SHP77 (cell line): ENCODE measurements at regions not wholly inside any gene's neighbourhood (a gene's known extent, or its start where the extent isn't known, plus 50 kb on each side); places are given as distances from the start of the nearest gene placed in this dataset.
A peak's percentile ranks its signal among the peaks of the same experiment; 100 is the strongest.

ENCODE experiments used
- DNase-seq, 2 experiments: peaks; one replicate each; lab custom pipeline; 2025; lab: John Stamatoyannopoulos, UW

DNA sequence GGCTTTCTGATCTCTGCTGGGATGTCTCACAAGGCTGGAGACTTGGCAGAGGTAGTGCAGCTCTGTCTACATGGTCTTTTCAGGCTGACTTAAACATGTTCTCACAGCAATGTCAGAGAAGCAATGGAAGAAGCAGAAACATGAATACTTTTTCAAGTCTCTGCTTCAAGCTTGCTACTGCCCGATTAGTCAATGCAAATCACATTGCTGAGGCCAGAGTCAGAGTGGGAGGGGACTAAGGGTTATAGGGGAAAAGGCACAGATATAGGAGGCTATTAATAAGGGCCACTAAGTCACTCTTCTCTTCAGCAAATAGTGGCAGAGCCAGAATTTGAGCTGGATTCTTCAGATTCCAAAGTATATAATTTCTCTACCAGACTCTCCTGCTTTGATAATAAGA, 390.5 kb downstream of the TMEM135 start:
- DNase-seq = no peak

DNA sequence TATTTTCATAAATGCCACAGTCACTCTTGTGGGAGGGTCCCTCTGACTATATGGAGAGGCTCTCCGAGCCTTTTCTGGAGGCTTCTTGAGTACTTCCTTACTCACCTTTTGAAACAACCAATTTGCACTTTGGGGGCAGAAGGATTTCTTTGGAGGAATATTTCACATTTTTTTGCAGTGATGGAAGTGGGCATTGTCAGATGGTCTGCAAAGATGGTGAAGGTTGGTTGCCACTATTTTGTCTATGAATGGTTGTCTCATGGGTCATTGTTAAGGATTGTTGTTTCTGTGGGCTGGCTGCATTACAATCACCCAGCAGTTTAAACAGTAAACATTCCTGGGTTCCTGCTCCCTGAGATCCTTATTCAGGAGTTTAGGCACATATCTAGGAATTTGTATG, 388.2 kb downstream of the TMEM135 start:
- DNase-seq = no peak

DNA sequence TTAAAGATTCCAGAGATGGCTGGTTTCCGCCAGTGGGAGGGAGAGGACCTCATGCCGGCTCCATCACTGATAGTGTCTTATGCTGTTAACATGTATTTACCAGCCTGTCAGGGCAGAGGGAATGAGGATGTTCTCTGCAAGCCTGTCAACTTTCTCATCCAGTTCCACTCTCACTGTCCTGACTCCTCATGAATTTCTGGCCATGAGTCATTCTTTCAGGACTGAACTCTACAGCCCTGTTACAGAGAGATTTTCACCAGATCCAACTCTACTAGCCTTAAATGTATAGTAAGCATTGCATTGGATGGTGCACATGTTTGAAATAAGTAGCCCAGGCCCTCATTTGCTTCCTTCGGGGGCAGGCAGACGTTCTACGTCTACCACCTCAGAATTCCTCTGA, 387.7 kb downstream of the TMEM135 start:
- no peak for DNase-seq

DNA sequence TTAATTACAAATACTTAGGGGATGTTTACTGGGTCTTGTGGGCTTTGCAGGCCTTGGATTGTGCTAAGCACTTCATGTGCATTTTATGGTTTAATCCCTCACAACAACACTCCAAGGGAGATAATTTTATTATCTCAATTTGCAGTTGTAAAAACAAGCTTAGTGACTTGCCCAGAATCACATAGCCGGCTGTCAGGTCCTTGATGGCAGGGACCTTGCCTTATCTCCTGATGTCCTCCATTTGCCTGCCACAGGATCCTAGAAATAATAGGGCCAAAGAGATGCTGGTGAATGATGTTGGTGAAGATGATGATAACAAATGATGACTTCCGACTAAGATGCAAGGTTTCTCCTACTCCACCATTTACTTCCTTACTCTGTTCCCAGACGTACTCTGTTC, 385.4 kb downstream of the TMEM135 start:
- no peak for DNase-seq

DNA sequence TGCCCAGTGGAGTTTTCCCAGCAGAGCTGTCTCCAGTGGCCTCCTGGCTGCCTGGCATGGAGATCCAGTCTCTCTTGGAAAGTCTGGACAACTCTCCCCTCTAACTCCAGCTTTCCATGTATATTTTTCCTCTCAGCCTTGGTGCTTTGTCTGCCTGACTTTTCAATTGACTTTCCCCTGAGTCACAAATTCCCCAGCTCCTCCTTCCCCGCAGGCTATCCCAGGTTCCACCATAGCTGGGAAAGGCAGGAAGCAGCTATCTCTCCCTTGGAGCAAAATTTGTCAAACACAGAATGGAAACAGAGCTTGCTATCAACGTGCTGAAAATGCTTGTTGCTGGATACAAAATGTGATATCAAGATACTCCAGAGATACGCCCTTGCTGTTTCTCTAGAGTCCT, 384.8 kb downstream of the TMEM135 start:
- DNase-seq = no peak

DNA sequence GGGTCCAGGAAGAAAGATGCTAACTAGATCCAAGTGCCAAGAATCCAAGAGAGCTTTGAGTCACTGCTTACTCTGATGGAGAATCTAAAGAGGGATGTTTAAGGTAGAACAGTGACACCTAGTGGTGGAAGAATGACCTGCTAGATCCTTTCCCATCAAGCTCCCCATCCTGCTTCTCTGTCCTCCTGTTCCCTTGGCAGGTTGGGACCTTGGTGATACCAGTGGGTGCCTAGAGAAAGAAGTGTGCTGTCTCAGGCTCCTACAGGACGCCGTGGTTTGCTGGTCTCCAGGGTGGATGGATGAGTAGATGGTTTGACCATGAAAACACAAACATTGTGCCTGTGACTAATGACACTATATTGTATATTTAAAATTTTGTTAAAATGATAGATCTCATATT, 383.7 kb downstream of the TMEM135 start:
- DNase-seq = peak; percentile 34 to 36

GRCh38 chr11:87417951-87418350, 380.2 kb downstream of the TMEM135 start:
- DNase-seq = no peak

DNA sequence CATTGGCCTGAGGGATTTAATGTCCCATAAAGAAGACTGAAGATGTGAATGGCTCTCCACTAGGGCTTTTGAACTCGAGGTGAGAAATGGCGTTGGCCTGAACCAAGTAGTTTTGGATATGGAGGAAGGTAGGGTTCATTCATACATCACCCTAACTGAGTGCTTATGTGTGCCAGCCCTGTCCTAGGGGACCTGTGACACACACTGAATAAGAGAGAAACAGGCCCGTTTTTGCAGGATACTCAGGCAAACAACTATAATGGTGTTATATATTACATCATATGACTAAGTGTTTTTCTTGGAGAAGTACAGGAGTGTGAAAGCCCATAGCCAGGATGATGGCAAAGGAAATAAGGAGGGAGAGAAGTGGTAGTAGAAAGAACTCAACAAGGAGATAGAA, 368.1 kb downstream of the TMEM135 start:
- DNase-seq = no peak

GRCh38 chr11:87405356-87405755, 367.6 kb downstream of the TMEM135 start:
- DNase-seq = no peak

DNA sequence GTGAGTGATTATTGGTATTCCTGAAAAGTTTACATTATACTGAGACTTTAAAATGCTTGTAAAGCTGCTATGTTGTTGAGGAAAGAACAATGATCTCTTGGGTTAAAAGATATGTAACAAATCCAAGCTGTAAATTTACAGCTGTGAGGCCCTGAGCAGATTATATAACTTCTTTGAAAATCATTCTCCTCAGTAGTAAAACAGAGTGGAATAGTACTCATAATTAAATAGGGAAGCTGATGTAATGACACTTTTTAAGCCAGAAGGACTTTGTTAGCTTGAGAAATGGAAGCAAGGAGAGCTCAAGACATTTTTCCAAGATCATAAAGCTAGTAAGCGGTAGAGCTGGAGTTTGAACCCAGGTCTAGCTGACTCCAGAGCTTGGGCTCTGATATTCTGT, 363.9 kb downstream of the TMEM135 start:
- no peak for DNase-seq

DNA sequence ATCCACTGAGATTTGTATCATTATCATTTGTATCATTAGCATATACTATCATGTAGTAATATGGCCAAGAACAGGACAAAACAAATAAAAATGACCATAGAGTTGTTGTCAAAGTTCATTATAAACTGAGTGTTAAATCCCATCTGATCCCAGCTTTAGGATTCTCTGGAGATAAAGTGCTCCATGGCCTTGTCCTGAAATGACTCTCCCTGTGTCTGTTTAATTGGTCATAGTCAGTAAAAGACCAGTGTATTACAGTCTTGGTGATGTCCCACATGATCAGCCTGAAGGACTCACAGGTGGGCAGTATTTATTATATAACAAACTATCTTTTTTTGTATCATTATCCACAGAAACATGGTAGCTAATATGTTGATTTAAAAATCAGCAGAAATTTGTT, 361.6 kb downstream of the TMEM135 start:
- no peak for DNase-seq

DNA sequence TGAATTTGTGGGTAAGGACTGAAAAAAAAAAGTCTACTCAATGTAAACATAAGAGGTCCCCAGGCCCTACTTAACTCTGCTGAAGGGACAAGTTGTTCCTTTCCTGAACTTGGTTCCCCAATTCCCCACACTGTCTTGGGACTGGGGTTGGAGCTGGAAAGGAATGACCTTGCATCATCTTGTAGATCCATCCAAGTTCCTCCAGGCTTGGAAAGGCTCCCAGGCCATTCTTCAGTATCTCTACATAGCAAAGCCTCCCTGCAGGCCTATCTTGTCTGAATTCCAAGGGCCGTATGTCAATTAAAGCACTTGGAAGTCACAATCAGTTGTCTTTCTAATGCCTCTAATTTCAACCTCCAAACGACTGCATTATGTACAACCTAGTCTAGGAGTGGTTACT, 361.2 kb downstream of the TMEM135 start:
- DNase-seq = no peak

GRCh38 chr11:87397011-87397865, 359.5 kb downstream of the TMEM135 start:
- no peak for DNase-seq

DNA sequence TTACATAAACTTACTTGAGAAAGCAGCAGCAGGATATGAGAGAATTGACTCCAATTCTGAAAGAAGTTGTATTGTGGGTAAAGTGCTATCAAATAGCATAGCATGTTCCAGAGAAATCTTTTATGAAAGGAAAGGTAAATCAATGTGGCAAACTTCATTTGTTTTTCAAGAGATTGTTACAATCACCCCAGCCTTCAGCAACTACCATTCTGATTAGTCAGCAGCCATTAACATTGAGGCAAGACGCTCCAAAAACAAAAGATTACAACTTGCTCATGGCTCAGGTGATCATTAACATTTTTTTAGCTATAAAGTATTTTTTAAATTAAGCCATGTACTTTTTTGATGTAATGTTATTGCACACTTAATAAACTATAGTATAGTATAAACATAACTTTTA, 357.2 kb downstream of the TMEM135 start:
- no peak for DNase-seq

GRCh38 chr11:87392665-87393064, 354.9 kb downstream of the TMEM135 start:
- no peak for DNase-seq

- no peak for DNase-seq
Measured at GRCh38 chr11:87391496-87391895, 353.8 kb downstream of the TMEM135 start.

GRCh38 chr11:87384078-87384729, 346.5 kb downstream of the TMEM135 start:
- DNase-seq = no peak

DNA sequence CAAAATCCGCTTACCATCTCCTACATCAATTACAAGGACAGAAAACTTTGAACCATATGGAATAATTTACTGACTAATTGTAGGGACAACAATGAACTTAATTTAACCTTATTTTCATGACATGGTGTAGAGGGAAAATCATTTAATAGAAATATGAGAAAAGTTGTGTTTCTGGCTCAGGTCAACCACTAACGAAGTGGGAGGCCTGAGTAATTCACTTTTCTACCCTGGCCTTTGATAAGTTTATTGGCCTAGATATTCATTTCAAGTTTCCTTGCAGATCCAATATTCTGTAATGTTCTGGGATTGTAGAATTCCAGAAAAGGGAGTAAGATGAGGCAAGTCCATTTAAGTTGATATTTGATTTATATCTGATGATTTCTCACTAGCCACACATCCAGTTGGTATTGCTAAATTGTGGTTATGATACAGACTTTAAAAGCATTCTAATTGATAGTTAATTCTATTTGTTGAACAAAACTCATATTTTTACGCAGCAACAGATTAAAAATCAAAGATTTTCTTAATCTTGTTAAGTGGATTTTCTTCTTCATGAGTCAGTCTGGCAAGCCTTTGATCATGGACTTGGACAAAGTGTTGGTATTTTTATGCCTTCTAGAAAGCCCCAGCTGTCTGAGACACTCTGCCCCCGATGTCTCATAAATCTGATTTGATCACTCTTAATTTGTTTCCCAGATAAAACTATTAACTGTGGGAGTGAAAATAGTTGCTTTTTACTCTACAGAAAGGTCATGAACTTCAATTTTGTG, 336.5 kb downstream of the TMEM135 start:
- DNase-seq = no peak
